ENCODE measurements at regions not wholly inside any gene's neighbourhood (a gene's known extent, or its start where the extent isn't known, plus 50 kb on each side); places are given as distances from the start of the nearest gene placed in this dataset.

GRCh38 chr13:79267560-79267959 is 138.5 kb downstream of the RBM26 start:
- peak; percentile 4 for DNase-seq (ENCODE audit: low read depth)

- no peak for DNase-seq (ENCODE audit: low read depth)
Measured at GRCh38 chr13:79258489-79258888, 147.6 kb downstream of the RBM26 start.

- no peak for DNase-seq (ENCODE audit: low read depth)
Measured at GRCh38 chr13:79246578-79246949, 159.5 kb downstream of the RBM26 start.

GRCh38 chr13:79245937-79246577 is 160.0 kb downstream of the RBM26 start:
- peak; percentile 3 for DNase-seq (ENCODE audit: low read depth)

- no peak for DNase-seq (ENCODE audit: low read depth)
Measured at GRCh38 chr13:79241697-79242096, 164.4 kb downstream of the RBM26 start.

GRCh38 chr13:79237981-79238380 is 168.1 kb downstream of the RBM26 start:
- DNase-seq (ENCODE audit: low read depth): no peak

GRCh38 chr13:79231887-79232286 is 174.2 kb downstream of the RBM26 start:
- no peak for DNase-seq (ENCODE audit: low read depth)

GRCh38 chr13:79229761-79230160 is 176.3 kb downstream of the RBM26 start:
- no peak for DNase-seq (ENCODE audit: low read depth)

- DNase-seq (ENCODE audit: low read depth): no peak
Measured at GRCh38 chr13:79228972-79229371, 177.1 kb downstream of the RBM26 start.

- DNase-seq (ENCODE audit: low read depth): no peak
Measured at GRCh38 chr13:79227418-79227817, 178.6 kb downstream of the RBM26 start.

GRCh38 chr13:79226938-79227337 is 179.1 kb downstream of the RBM26 start:
- no peak for DNase-seq (ENCODE audit: low read depth)

GRCh38 chr13:79226250-79226649 is 179.8 kb downstream of the RBM26 start:
- DNase-seq (ENCODE audit: low read depth): no peak

GRCh38 chr13:79225487-79226232 is 180.4 kb downstream of the RBM26 start:
- DNase-seq (ENCODE audit: low read depth): peak; percentile 25

GRCh38 chr13:79222427-79223205 is 183.4 kb downstream of the RBM26 start:
- DNase-seq (ENCODE audit: low read depth): no peak

GRCh38 chr13:79212064-79212619 is 193.9 kb downstream of the RBM26 start:
- no peak for DNase-seq (ENCODE audit: low read depth)

GRCh38 chr13:79211377-79211776 is 194.7 kb downstream of the RBM26 start:
- DNase-seq (ENCODE audit: low read depth): no peak

GRCh38 chr13:79197933-79198332 is 208.1 kb downstream of the RBM26 start:
- no peak for DNase-seq (ENCODE audit: low read depth)

- DNase-seq (ENCODE audit: low read depth): no peak
Measured at GRCh38 chr13:79196843-79197242, 209.2 kb downstream of the RBM26 start.

- DNase-seq (ENCODE audit: low read depth): no peak
Measured at GRCh38 chr13:79196366-79196765, 209.7 kb downstream of the RBM26 start.

- DNase-seq (ENCODE audit: low read depth): no peak
Measured at GRCh38 chr13:79194727-79195126, 211.3 kb downstream of the RBM26 start.

GRCh38 chr13:79194272-79194671 is 211.8 kb downstream of the RBM26 start:
- no peak for DNase-seq (ENCODE audit: low read depth)

- no peak for DNase-seq (ENCODE audit: low read depth)
Measured at GRCh38 chr13:79191501-79191900, 214.6 kb downstream of the RBM26 start.
